ENCODE measurements at regions not wholly inside any gene's neighbourhood (a gene's known extent, or its start where the extent isn't known, plus 50 kb on each side); places are given as distances from the start of the nearest gene placed in this dataset.

GRCh38 chr7:12091231-12091630 is 119.9 kb upstream of the TMEM106B start:
- TF ChIP-seq CTCF (conservative IDR thresholded peaks at IDR 0.05) = no peak
- no peaks in the 10 kb centered on the region for H3K27me3 Mint-ChIP-seq
- H3K4me3 Mint-ChIP-seq = no peak overlapping the region
- no peak overlapping the region for H3K27ac Mint-ChIP-seq
- H3K9me3 Mint-ChIP-seq = no peaks in the 10 kb centered on the region
- DNase-seq (ENCODE audit: extremely low spot score, unreplicated experiment) = no peak
- no peaks in the 10 kb centered on the region for H3K4me1 Mint-ChIP-seq (ENCODE audit: unreplicated experiment)
- H3K36me3 Mint-ChIP-seq = no peaks in the 10 kb centered on the region

- Mint-ChIP-seq H3K27ac (no peak overlapping the region), H3K36me3 (no peaks in the 10 kb centered on the region), H3K4me3 (no peak overlapping the region), H3K9me3 (no peaks in the 10 kb centered on the region), H3K27me3 (no peaks in the 10 kb centered on the region), H3K4me1 (ENCODE audit: unreplicated experiment) (no peaks in the 10 kb centered on the region)
- TF ChIP-seq CTCF (conservative IDR thresholded peaks at IDR 0.05) = no peak
- DNase-seq (ENCODE audit: extremely low spot score, unreplicated experiment) = no peak
Measured at GRCh38 chr7:12092499-12093130, 118.5 kb upstream of the TMEM106B start.

GRCh38 chr7:12093365-12093764 is 117.7 kb upstream of the TMEM106B start:
- no peak for TF ChIP-seq CTCF (conservative IDR thresholded peaks at IDR 0.05)
- Mint-ChIP-seq H3K4me1 (ENCODE audit: unreplicated experiment) (no peaks in the 10 kb centered on the region), H3K27me3 (no peaks in the 10 kb centered on the region), H3K4me3 (no peak overlapping the region), H3K27ac (no peak overlapping the region), H3K9me3 (no peaks in the 10 kb centered on the region), H3K36me3 (no peaks in the 10 kb centered on the region)
- DNase-seq (ENCODE audit: extremely low spot score, unreplicated experiment) = no peak

DNA sequence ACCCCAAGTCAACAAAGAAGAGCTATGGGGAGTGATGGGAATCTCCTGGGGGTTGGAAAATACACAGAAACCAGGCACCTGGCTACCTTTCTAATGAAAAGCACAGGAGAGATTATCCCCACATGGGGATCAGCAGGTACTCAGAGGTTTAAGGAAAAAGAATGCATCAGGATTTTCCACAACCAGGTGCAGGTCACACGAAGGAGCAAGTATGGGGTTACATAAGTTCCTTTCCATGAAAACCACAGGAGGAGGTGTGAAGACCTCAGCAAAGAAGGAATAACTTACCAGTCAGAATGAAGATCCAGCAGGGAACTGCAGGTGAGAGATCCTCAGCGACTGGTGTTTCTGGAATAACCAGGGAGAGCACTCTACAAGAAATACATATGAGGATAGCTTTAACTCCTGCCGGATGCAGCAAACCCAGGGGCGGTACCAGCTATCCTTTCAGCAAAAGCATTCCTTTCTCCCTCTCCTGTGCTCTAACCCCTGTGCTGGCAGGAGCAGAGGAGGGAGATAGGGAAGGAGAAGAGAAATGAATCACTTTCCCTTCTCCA is 116.7 kb upstream of the TMEM106B start:
- H3K9me3 Mint-ChIP-seq = peaks cover 4% of the 10 kb centered on the region
- no peak for DNase-seq (ENCODE audit: extremely low spot score, unreplicated experiment)
- H3K27ac Mint-ChIP-seq = no peak overlapping the region
- H3K4me1 Mint-ChIP-seq (ENCODE audit: unreplicated experiment) = no peaks in the 10 kb centered on the region
- no peak overlapping the region for H3K4me3 Mint-ChIP-seq
- no peaks in the 10 kb centered on the region for H3K27me3 Mint-ChIP-seq
- no peaks in the 10 kb centered on the region for H3K36me3 Mint-ChIP-seq
- TF ChIP-seq CTCF (conservative IDR thresholded peaks at IDR 0.05) = no peak

DNA sequence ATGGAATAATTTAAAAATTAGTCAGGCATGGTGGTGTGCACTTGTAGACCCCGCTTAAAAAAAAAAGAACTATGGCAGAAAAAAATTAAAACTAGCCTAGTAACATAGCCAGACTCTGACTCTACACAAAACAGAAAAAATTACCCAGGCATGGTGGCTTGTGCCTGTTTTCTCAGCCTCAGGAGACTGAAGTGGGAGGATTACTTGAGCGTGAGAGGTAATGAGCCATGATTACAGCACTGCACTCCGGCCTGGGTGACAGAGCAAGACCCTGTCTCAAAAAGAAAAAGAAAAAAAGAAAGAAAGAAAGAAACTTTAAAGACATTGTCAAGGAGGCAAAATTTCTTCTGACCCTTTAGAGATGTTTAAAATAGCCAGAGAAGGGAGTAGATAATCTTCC is 109.0 kb upstream of the TMEM106B start:
- H3K36me3 Mint-ChIP-seq = no peaks in the 10 kb centered on the region

More for the DNA sequence above, 109.0 kb upstream of the TMEM106B start:
- Mint-ChIP-seq H3K4me3 (no peak overlapping the region), H3K9me3 (peaks cover 9% of the 10 kb centered on the region), H3K27me3 (no peaks in the 10 kb centered on the region), H3K27ac (no peak overlapping the region), H3K4me1 (ENCODE audit: unreplicated experiment) (peaks cover 3% of the 10 kb centered on the region)
- DNase-seq (ENCODE audit: extremely low spot score, unreplicated experiment) = no peak
- no peak for TF ChIP-seq CTCF (conservative IDR thresholded peaks at IDR 0.05)
